Effector memory CD8-positive, alpha-beta T cell (primary cell): ENCODE measurements at regions not wholly inside any gene's neighbourhood (a gene's known extent, or its start where the extent isn't known, plus 50 kb on each side); places are given as distances from the start of the nearest gene placed in this dataset.

Experiments
- ATAC-seq: fragments of 150-1000 bp; cut with Tn5 transposase; replicated peaks from 2 replicates; pipeline ENCODE4 v1.10.0; 2021; ENCODE audit warnings: mild to moderate bottlenecking, moderate library complexity
- DNase-seq, 3 experiments: peaks; one replicate each; pipeline ENCODE4 v3.0.0; 2021
- H3K27ac Mint-ChIP-seq, 2 donors: one replicate each; pipeline ENCODE4 v1.8.0; 2022; ENCODE audit warnings: mild to moderate bottlenecking in 2 of 2, mixed read lengths in 2 of 2, moderate library complexity in 2 of 2
- H3K27me3 Mint-ChIP-seq, 2 donors: one replicate each; pipeline ENCODE4 v1.8.0; 2022; ENCODE audit warnings: mixed read lengths in 2 of 2
- H3K36me3 Mint-ChIP-seq: one replicate; pipeline ENCODE4 v1.8.0; 2022; ENCODE audit warnings: mild to moderate bottlenecking, moderate library complexity, mixed read lengths; ENCODE audit not compliant: insufficient read depth
- H3K4me1 Mint-ChIP-seq, 2 donors: one replicate each; pipeline ENCODE4 v1.8.0; 2022; ENCODE audit warnings: low read depth in 2 of 2, mixed read lengths in 2 of 2
- H3K4me3 Mint-ChIP-seq, 2 donors: one replicate each; pipeline ENCODE4 v1.8.0; 2022; ENCODE audit warnings: mild to moderate bottlenecking in 2 of 2, mixed read lengths in 2 of 2, moderate library complexity in 2 of 2
- H3K9me3 Mint-ChIP-seq, 2 donors: one replicate each; pipeline ENCODE4 v1.8.0; 2022; ENCODE audit warnings: mixed read lengths in 2 of 2

- Mint-ChIP-seq H3K27me3 (peaks cover 9 to 13% of the 10 kb centered on the region in 2 donors), H3K36me3 (no peaks in the 10 kb centered on the region), H3K4me3 (no peak overlapping the region), H3K4me1 (peaks cover 0 to 2% of the 10 kb centered on the region in 2 donors), H3K27ac (no peak overlapping the region), H3K9me3 (no peaks in the 10 kb centered on the region)
- DNase-seq, result no peak
- no peak for ATAC-seq
Measured at GRCh38 chr2:12089001-12089400, 342.6 kb downstream of the LPIN1 start.

- Mint-ChIP-seq H3K27ac (no peak overlapping the region), H3K4me3 (no peak overlapping the region), H3K4me1 (no peaks in the 10 kb centered on the region), H3K36me3 (no peaks in the 10 kb centered on the region), H3K27me3 (peaks cover 14 to 18% of the 10 kb centered on the region in 2 donors), H3K9me3 (no peaks in the 10 kb centered on the region)
- ATAC-seq, result no peak
- DNase-seq, result no peak
Measured at GRCh38 chr2:12089496-12089895, 343.1 kb downstream of the LPIN1 start.

GRCh38 chr2:12090072-12090471 is 343.6 kb downstream of the LPIN1 start:
- H3K36me3 Mint-ChIP-seq, result no peaks in the 10 kb centered on the region
- ATAC-seq, result no peak

GRCh38 chr2:12090590-12090989 is 344.2 kb downstream of the LPIN1 start:
- H3K27ac Mint-ChIP-seq, result no peak overlapping the region
- H3K27me3 Mint-ChIP-seq, result peaks cover 15 to 18% of the 10 kb centered on the region in 2 donors
- H3K4me3 Mint-ChIP-seq, result no peak overlapping the region
- DNase-seq (no peak), ATAC-seq (no peak)
- H3K36me3 Mint-ChIP-seq, result no peaks in the 10 kb centered on the region
- no peaks in the 10 kb centered on the region for H3K9me3 Mint-ChIP-seq
- H3K4me1 Mint-ChIP-seq, result no peaks in the 10 kb centered on the region

More at GRCh38 chr2:12090072-12090471, 343.6 kb downstream of the LPIN1 start:
- Mint-ChIP-seq H3K27ac (no peak overlapping the region), H3K4me1 (no peaks in the 10 kb centered on the region), H3K9me3 (no peaks in the 10 kb centered on the region), H3K27me3 (peaks cover 15 to 18% of the 10 kb centered on the region in 2 donors), H3K4me3 (no peak overlapping the region)
- DNase-seq, result no peak

GRCh38 chr2:12091201-12091806 is 344.9 kb downstream of the LPIN1 start:
- H3K4me3 Mint-ChIP-seq, result no peak overlapping the region
- peaks cover 15 to 18% of the 10 kb centered on the region in 2 donors for H3K27me3 Mint-ChIP-seq
- H3K4me1 Mint-ChIP-seq, result no peaks in the 10 kb centered on the region
- ATAC-seq (no peak), DNase-seq (no peak)
- H3K27ac Mint-ChIP-seq, result no peak overlapping the region
- no peaks in the 10 kb centered on the region for H3K9me3 Mint-ChIP-seq
- H3K36me3 Mint-ChIP-seq, result no peaks in the 10 kb centered on the region

GRCh38 chr2:12094134-12094533 is 347.7 kb downstream of the LPIN1 start:
- H3K4me1 Mint-ChIP-seq, result no peaks in the 10 kb centered on the region

GRCh38 chr2:12096051-12096787 is 349.8 kb downstream of the LPIN1 start:
- ATAC-seq (no peak), DNase-seq (no peak)
- Mint-ChIP-seq H3K36me3 (no peaks in the 10 kb centered on the region), H3K27me3 (peaks cover 5 to 15% of the 10 kb centered on the region in 2 donors), H3K27ac (no peak overlapping the region), H3K9me3 (no peaks in the 10 kb centered on the region), H3K4me3 (no peak overlapping the region), H3K4me1 (peaks cover 0 to 7% of the 10 kb centered on the region in 2 donors)

More at GRCh38 chr2:12094134-12094533, 347.7 kb downstream of the LPIN1 start:
- H3K4me3 Mint-ChIP-seq, result no peak overlapping the region
- no peaks in the 10 kb centered on the region for H3K36me3 Mint-ChIP-seq
- ATAC-seq (no peak), DNase-seq (no peak)
- no peak overlapping the region for H3K27ac Mint-ChIP-seq
- peaks cover 12 to 15% of the 10 kb centered on the region in 2 donors for H3K27me3 Mint-ChIP-seq
- H3K9me3 Mint-ChIP-seq, result no peaks in the 10 kb centered on the region

GRCh38 chr2:12096788-12097449 is 350.5 kb downstream of the LPIN1 start:
- no peaks in the 10 kb centered on the region for H3K36me3 Mint-ChIP-seq

GRCh38 chr2:12097859-12098258 is 351.4 kb downstream of the LPIN1 start:
- Mint-ChIP-seq H3K36me3 (no peaks in the 10 kb centered on the region), H3K27ac (no peak overlapping the region), H3K4me3 (no peak overlapping the region), H3K9me3 (no peaks in the 10 kb centered on the region), H3K27me3 (peaks cover 5 to 9% of the 10 kb centered on the region in 2 donors), H3K4me1 (peaks cover 0 to 7% of the 10 kb centered on the region in 2 donors)
- no peak for DNase-seq
- no peak for ATAC-seq

More at GRCh38 chr2:12096788-12097449, 350.5 kb downstream of the LPIN1 start:
- Mint-ChIP-seq H3K27me3 (peaks cover 5 to 13% of the 10 kb centered on the region in 2 donors), H3K27ac (no peak overlapping the region), H3K9me3 (no peaks in the 10 kb centered on the region), H3K4me1 (peaks cover 0 to 7% of the 10 kb centered on the region in 2 donors), H3K4me3 (no peak overlapping the region)
- ATAC-seq, result no peak
- no peak for DNase-seq

GRCh38 chr2:12099374-12099773 is 352.9 kb downstream of the LPIN1 start:
- Mint-ChIP-seq H3K27ac (no peak overlapping the region), H3K4me3 (no peak overlapping the region), H3K9me3 (no peaks in the 10 kb centered on the region), H3K4me1 (peaks cover 0 to 7% of the 10 kb centered on the region in 2 donors), H3K36me3 (no peaks in the 10 kb centered on the region), H3K27me3 (peaks cover under 1 to 2% of the 10 kb centered on the region in 2 donors)
- ATAC-seq, result no peak
- DNase-seq, result no peak

- DNase-seq, result no peak
- H3K27ac Mint-ChIP-seq, result no peak overlapping the region
- H3K4me1 Mint-ChIP-seq, result peaks cover 0 to 7% of the 10 kb centered on the region in 2 donors
- H3K9me3 Mint-ChIP-seq, result no peaks in the 10 kb centered on the region
- H3K36me3 Mint-ChIP-seq, result no peaks in the 10 kb centered on the region
- no peak overlapping the region for H3K4me3 Mint-ChIP-seq
- H3K27me3 Mint-ChIP-seq, result no peaks in the 10 kb centered on the region
- ATAC-seq, result no peak
Measured at GRCh38 chr2:12102679-12103078, 356.2 kb downstream of the LPIN1 start.

GRCh38 chr2:12105180-12105579 is 358.7 kb downstream of the LPIN1 start:
- no peaks in the 10 kb centered on the region for H3K36me3 Mint-ChIP-seq
- H3K27ac Mint-ChIP-seq, result no peak overlapping the region
- ATAC-seq, result no peak
- peaks cover 0 to 6% of the 10 kb centered on the region in 2 donors for H3K27me3 Mint-ChIP-seq
- H3K9me3 Mint-ChIP-seq, result no peaks in the 10 kb centered on the region
- peaks cover 3 to 7% of the 10 kb centered on the region in 2 donors for H3K4me1 Mint-ChIP-seq
- H3K4me3 Mint-ChIP-seq, result no peak overlapping the region
- no peak for DNase-seq

GRCh38 chr2:12106440-12107080 is 360.1 kb downstream of the LPIN1 start:
- Mint-ChIP-seq H3K27me3 (peaks cover 0 to 6% of the 10 kb centered on the region in 2 donors), H3K36me3 (no peaks in the 10 kb centered on the region), H3K4me3 (no peak overlapping the region), H3K9me3 (no peaks in the 10 kb centered on the region), H3K27ac (no peak overlapping the region), H3K4me1 (peaks cover 8 to 16% of the 10 kb centered on the region in 2 donors)
- DNase-seq, result no peak
- ATAC-seq, result no peak
